A172 (cell line): ENCODE measurements at regions not wholly inside any gene's neighbourhood (a gene's known extent, or its start where the extent isn't known, plus 50 kb on each side); places are given as distances from the start of the nearest gene placed in this dataset.

ENCODE experiments used
- DNase-seq: peaks from one replicate; pipeline ENCODE4 v3.0.0-alpha.2; 2015; ENCODE audit warnings: low spot score

DNA sequence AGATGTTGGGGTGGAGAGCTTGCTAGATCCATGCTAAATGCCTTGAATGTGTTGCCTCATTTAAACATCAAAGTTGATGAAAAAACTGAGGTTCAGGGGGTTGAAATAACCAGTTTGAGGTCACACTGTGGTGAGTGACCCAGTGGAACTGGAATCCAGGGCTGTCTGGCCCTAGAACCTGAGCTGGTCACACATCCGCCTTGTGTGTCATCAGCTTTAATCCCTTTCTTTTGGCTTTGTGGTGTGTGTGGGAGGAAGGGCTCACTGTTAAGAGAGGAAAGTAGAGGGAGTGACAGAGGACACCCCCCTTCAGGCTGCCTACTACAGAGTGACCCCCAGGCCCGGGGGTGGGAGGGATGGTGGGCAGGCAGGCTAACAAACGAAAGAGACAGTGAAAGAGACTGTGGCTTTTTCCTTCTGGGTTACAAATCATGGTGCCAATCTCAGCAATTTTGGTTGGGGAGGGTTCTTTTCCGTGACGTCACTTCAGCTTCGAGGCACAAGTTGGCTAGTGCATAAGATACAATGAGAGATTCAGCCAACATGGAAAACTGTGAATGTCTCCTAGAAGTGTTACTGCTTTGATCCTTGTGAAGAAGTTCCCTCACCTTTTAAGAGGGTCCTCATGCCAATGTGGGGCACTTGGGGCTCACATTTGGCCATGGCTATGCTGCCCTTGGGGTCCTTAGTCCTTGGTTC, 164.9 kb downstream of the DLEU7 start:
- peak; percentile 93 for DNase-seq

DNA sequence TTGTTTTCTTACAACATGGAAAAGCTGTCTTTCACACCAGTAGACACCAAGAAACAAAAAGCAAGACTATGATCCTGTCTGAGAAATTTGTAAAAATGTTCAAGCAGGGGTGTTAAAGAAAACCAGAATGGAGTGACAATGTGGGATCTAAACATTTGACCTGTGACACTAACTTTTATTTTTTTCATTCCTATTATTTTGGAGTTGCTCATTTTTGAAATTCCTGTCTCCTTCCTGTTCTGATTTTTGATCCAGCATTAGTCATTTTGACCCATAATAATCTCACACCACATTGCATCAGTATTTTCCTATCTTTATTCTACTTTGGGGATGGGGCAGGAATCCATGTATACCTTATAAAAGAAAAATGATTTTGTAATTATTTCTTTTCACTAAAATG, 164.2 kb downstream of the DLEU7 start:
- peak; percentile 43 for DNase-seq

DNA sequence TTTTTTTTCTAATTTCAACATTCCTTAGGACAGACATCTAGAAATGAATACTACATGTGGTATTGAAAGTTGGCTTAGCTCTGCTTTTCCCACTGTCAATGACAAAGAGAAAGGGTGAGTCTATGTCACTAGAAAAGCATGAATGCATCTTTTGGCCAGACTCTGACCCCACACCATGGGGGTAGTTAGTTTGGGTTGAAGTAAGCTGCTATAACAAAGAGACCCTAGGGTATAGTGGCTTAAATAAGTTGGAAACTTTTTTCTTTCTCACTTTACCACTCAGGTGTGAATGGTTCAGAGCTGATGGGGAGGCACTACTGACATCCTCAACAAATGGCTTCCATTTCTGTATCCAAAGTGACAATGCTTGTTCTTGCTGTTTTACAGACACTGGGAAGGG, 161.5 kb downstream of the DLEU7 start:
- DNase-seq = no peak

DNA sequence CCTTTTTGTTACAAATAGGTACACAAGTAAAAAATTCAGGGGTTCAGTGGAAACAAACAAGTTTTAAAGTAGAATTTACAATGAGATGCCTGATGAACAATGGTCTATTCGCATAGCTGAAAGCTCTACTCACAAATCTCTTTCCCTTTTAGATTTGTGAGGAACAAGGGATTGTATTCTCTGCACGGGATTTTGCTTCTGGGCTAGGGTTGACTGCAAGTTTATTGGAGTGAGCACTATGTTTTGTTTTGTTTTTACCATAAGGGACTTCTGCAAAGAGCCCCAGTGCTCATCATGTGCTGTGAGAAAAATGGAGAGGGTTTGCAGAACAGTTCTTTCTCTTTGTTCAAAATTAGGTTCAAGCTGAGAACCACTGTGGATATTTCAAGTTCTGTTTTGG, 160.5 kb downstream of the DLEU7 start:
- no peak for DNase-seq

DNA sequence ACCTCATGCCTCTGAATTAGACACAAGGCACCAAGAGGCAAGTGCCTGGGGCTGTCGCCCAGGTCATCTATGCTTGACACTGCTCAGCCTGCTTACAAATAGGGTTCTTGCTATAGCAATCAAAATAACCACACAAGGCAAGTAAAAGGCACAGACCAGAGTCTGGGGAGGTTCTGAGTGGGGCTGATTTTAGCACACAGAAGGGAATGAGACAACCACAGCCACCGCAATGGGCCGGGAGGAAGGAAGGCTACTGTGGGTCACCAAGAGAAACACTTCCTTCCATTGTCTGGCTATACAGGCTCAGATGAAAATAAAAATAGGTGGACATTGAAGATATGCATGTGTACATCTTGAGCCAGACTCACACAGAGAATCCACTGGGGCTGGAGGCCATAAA, 159.1 kb downstream of the DLEU7 start:
- DNase-seq = no peak

DNA sequence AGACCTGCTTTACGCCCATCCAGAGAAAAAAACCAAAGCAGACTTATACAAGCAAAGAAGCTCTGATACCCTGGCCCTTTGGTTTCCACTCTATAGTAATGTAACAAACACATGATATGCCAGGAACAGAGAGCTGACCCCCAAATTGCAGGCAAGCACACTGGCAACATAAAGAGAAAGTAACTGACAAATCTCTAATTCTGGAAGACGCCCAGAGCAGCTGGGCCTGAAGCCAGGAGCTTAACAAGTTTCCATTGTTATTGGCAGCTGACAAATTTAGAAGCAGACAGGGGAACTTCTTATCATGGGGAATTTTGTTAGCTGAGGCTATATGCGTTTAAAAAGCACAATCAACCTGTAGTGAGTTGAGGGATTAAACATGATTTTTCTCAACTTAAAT, 158.0 kb downstream of the DLEU7 start:
- peak; percentile 10 for DNase-seq

DNA sequence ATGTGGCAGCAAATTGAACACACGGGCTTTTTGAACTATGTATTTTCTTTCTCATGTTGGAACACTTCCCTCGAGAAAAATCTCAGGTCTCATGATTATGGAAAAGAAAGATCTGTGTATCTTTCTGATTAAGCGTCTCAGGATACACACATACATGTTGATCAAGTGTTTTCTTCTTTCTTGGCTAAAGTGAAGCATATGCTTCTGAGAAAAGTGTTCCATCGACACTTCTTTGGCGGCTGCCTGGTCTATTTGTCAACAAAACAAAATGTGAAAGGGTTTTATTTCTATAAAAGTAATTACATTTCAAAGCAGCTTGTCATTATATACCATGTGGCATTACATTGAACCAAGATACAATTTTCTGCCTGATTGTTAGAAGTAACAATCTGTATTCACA, 157.5 kb downstream of the DLEU7 start:
- no peak for DNase-seq

DNA sequence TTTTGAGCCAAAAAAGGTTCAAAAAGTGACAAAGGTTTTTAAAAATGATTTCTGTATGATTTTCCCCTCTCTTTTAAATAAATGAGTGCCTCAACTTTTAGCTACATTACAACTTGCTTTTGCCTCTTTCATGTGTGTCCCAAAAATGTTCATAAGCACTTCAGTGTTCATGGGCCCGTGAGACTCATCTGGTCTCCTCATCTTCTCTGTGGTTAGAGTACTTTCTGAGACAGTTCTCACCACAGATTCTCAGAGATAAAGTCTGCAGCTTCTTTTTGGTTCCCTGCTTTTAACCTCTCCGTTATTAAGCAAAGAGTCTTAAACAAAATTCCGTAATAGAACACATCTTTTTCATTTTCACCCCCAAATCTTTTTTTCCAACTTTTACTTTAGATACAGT, 156.9 kb downstream of the DLEU7 start:
- no peak for DNase-seq

DNA sequence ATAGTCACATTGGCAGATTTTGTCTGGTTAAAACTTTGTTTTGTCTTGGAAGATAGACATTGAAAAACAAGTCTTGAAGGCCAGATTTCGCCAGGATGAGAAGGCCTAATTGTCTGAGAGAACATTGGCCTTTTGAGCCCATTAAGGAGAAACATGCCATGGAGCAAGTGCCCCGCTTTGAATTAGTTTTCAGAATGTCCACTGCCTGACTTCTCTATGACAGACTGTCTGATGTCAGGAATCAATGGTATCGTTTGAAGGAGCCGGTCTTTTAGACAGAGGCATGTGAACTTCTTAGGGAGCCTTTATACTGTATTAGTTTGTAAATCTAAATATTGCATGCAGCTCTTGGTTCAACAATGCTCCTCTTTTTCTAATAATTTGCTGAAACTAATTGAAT, 155.9 kb downstream of the DLEU7 start:
- no peak for DNase-seq

DNA sequence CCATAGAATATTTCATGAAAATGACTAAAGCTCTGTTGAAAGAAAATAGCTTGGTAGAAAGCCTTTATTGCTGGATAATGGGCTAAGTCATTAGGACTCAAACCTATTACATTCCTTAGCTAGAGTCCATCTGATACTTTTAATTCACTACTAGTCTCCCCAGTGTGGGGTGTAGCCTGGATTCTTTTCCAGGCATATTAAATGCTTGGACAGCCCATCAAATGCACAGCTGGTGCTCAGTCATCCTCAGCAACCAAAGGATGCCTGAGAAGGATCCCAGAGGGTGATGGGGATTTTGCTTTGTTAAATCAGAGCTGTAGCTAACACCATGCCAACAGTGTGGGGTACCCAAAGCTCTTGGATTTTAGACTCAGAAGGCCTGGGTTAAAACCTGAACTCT, 153.5 kb downstream of the DLEU7 start:
- no peak for DNase-seq

DNA sequence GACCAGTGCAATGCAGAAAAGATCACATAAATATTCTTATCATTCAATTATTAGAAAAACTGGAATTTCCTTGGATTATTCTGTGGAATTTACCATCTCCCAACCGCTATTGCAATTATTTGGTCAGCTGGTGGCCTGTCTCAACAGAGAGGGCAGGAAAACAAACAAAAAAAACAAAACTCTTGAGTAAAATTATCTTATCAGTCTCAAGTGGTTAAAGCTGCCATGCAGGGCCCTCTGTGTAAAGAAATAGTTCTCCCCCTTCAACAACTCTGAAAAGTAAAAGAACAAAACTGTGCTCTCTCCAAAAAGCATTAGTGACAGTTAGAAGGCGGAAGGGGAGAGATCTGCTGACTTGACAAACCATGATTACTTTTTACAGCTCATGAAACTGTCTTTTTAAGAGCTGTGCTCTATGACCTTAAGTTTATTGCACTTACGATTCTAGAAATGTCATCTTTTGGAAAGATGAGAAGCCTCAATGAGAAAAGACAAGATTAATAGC, 152.3 kb downstream of the DLEU7 start:
- DNase-seq = no peak

DNA sequence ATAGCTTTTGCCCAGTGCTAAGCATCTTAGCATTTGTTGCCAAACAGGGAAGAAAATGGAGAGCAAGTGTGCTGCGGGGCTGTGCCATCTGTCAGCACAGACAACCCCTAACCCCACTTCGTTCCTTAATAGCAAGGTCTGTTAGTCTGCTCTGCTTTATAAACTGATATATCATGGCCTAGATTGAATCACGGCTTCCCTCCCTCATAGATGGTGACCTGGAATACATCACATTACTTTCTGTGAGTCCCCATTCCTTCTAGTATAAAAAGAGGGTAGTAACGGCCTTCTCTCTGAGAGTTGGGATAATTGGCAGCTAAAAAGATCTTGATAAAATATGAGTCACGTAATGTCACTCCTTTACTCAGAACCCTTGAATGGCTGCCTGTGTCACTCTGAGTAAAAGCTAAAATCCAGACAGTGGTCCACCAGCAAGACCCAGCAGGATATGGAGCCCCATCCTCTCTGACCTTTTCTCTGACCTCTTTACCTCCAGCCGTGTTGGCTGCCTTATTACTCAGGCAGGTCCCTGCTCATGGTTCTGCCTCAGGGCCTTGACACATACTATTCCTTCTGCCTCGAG, 151.7 kb downstream of the DLEU7 start:
- peak; percentile 58 for DNase-seq

DNA sequence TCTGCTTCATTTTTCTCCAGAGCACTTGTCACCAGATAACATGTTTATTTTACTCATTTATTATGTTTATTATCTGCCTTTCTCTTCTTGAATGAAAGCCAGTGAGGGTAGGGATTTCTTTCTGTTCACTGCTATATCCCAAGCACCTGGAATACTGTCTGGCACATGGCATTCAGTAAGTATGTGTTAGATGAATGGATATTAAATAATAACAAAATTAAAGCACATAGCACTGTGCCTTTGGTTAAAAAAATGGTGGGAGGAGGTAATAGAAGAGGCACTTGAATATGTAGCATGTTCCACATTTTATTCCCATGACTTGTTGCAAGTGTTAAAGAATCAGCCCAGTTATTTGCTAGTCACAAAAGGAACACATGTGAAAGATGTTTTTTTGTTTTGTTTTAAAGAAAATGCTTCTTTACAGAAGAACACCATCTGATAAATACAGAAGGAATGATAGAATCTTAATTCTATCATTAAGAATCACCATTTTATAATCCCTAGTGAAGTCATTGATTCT, 151.0 kb downstream of the DLEU7 start:
- no peak for DNase-seq

DNA sequence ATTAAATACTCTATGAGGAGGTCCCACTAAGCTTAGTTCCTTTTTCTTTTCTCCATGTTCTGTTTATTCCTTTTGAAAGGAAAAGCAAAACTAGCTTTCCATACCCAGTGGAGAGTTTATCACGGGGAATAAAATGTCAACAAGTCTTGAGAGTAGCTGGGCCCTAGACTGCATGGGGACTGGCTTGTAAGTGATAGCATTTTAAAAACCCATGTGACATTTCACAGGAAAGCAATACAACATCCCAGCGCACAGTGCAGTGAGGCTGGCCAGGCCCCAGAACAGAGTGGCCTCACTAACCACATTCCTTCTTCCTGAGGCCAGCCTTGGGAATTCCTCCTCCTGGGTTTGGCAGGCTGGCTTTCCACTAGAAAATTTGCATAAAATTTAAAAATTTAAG, 149.8 kb downstream of the DLEU7 start:
- DNase-seq = peak; percentile 11

DNA sequence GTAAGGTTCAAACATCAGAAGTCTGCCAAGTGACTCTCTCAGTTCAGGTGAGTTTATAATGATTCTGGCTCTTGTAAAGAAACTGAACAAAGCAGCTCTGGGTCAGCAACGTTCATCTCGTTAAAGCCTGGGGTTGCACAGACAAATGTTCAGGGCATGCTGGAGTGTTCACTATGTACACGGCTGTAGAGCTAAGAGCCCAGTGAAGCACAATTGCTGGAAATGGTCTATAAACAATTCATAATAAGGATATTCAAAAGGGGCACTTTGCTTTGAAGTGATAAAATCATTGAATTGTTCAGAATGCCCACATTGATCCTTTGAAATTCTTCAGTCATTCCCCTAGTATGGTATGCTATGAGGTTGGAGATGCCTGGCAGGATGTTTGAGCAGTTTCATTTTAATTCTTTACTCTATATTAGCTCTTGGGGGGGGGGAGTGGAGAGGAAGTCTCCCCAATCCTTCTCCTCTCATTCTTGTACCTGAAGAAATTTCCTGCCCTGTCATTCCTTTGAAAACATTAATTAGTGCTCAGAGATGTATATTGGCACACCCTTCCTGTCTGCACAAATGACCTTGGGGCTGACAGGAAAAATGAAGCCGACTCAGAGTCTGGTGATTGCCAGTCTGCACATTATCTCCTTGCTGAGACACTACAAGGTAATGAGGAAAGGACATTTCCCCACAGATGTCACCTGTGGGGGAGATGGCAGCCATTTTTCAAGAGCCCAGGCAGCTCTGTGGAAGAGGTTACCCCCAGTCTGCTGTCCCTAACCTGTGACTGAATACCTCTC, 145.5 kb downstream of the DLEU7 start:
- no peak for DNase-seq

DNA sequence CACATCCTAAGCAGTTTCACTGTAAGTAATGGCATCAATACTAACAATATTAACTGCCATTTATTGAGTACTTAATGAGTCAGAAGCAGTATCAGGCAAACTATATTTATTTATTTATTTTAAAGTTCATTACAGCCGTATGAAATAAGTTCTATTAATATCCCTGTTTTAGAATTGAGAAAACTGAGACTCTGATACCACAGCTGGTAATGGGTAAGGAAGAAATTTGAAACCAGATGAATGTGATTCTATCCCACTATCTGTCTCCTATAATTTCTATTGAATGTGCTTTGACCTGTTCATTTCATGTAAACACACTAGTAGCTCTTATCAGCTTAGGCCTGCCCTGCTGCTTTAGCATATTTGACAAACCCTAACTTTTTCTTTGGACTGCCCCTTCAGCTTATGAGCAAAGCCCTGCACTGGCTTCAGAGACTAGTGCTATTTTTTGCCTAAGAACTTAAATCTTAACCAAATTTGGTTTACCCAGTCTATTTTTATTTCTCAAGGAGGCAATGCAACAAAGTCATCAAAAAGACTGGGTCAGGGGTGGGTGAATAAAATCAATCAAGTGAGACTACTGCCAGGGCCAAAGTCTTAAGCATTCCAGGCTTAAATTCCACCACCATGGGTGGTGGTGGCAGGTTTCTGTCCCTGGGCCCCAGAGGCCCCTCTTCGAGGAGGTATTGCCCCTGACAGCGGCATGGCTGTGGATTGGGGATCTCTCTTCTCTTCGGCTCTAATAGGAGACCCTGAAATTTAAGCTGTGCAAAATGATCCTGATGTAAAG, 143.4 kb downstream of the DLEU7 start:
- no peak for DNase-seq

DNA sequence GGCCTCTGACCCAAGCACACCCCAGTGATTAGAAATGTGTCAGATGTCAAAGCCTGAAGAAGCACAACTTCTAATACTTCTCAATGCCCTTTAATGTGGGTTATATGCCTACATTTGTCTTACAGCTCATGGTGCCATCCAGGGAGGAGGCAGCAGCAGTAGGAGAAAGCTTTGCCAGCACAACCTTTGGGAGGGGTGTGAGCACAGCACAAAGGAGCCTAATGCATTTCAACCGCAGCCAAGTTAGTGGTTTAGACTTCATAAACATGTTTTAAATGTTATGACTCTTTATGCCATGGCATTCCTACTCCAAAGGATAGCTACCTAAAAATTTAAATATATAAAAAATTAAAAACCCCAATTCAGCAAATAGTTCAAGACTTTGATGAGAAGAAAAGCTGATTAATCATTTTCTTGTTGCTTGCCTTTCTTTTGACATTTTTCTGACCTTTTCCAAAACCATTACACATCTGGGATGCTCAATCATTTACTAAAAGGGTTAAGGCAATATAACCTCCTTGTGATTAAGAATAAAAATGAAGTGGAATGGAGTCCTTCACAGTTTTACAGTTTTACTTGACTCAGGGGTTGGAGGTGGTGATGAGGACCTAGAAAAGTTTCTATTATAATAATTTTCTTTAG, 142.7 kb downstream of the DLEU7 start:
- no peak for DNase-seq

DNA sequence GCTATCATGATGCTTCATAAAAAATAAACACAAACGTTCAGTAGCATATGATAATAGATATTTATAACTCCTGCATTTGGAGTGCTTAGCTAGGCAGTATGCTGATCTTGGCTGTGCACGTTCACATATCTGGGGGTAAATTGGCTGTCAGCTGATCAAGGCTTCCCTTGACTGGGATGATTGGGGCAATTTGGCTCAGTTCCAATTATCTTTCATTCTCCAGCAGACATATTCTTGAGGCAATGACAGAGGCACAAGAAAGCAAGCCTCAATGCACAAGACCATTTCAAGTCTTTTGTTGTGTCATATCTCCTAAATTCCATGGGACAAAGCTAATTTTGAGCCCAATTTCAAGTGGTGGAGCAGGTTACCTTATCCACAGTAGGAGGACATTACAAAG, 142.0 kb downstream of the DLEU7 start:
- DNase-seq = no peak

DNA sequence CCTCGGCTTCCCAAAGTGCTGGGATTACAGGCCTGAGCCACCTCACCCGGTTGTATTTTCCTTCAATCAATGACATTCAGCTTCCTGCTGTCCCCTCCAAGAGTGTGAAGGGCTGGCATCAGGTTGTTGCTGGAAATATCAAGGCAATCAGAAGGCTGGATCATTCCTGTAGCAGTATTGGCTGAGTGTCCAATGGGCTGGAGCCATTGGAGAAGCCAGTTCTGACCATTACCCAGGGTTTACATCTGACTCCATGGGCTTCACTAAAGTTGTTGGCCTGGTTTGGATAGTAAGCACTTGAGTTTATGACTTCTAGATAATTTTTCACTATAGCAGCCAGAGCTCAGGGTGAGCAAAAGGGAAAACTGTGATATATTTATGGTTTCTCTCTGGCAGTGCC, 137.0 kb downstream of the DLEU7 start:
- DNase-seq = no peak

DNA sequence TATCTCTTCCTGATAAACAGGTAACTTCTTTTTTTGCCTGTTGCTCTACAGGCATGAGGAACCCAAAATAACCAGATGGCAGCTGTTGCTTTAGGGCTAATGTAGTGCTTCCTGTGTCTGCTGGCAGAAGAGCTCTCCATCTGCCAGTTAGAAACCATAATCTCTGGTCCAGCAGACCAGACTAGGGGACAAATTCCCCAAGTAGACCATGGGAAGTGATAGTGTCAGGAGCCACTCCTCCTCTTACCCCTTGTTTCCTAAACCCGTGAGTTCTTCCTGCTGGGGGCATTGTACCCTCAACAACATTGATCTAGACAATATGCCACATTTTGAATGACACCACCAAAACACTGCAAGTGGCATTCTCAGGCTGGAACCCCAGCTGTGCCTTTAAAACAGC, 135.9 kb downstream of the DLEU7 start:
- DNase-seq = no peak

DNA sequence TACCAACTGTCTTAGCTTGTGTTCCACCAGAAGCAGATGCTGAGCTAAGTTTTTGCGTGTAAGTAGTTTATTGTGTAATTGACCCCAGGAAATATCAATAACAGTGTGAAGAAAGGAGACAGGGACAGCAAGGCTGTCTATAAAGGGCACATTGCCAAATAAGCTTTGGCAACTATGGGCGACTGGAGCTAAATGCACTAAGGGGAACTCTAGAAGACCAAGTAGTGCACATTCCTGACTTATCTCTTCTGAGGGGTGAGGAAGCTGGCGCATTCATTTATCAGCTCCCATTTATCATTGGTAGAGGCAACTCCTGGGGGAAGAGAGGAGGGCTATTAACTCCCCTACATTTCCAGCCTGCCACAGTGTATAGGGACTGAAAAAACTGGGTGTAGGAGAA, 135.0 kb downstream of the DLEU7 start:
- no peak for DNase-seq
